Activated T-helper 2 cell treated with anti-CD3 and anti-CD28 coated beads, Interferon-gamma antibody, Interleukin-2, Interleukin-4, amounts not matched to agents 10 μg/mL and 5 μg/mL and 100 μg/mL, durations not matched to agents 14 hours and 24 hours and 36 hours (primary cell): ENCODE measurements at regions not wholly inside any gene's neighbourhood (a gene's known extent, or its start where the extent isn't known, plus 50 kb on each side); places are given as distances from the start of the nearest gene placed in this dataset.

Experiments
- DNase-seq: peaks from one replicate; pipeline ENCODE4 v3.0.0; 2021; ENCODE audit warnings: low spot score
- H3K27ac Mint-ChIP-seq: one replicate; pipeline ENCODE4 v1.8.0; 2021; ENCODE audit warnings: mixed read lengths
- H3K27me3 Mint-ChIP-seq: one replicate; pipeline ENCODE4 v1.8.0; 2021; ENCODE audit warnings: low read depth, mixed read lengths
- H3K36me3 Mint-ChIP-seq: one replicate; pipeline ENCODE4 v1.8.0; 2021; ENCODE audit warnings: low read depth, mixed read lengths
- H3K4me1 Mint-ChIP-seq: one replicate; pipeline ENCODE4 v1.8.0; 2021; ENCODE audit warnings: low read depth, mixed read lengths
- H3K4me3 Mint-ChIP-seq: one replicate; pipeline ENCODE4 v1.8.0; 2021; ENCODE audit warnings: low read depth, mild to moderate bottlenecking, moderate library complexity, mixed read lengths
- H3K9me3 Mint-ChIP-seq: one replicate; pipeline ENCODE4 v1.8.0; 2021; ENCODE audit warnings: mixed read lengths
- intact Hi-C: fragments of 100-400 bp; cut with micrococcal nuclease; formaldehyde crosslinking; loops from one replicate; pipeline ENCODE4 v1.15.1; 2023

DNA sequence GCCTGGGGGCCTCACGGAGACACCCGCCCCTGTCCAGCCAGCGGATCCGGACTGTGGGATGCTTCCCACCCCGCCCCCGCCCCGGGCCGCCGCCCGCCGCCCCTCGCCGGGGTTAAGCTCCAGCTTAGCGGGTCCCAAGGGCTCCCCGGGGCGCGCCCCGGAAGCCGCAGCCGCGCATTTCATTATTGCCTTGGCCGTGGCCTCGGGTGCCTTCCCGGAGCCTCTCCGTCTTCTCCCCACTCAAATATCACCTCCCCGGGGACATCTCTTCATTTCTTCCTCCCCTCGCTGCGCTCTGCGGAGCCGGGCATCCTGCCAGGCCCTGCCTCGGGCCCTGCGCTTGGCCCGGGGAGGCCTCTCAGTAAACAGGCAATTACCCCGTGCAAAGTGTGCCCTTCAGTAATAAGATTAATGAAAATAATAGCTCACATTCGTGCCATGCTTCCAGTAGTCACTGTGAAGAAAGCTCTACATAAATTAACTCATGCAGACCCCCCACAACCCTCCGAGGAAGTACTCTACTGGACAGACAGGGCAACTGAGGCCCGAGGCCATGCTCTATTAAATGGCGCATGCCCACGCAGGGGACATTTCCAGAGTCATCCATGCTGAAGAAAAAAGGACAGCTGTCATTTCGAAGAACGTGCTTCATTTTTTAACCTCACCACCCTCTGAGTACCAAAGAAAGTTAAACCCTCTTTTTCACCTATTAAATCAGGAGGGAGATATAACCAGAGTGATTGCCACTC is 49.9 kb upstream of the LAPTM5 start:
- Mint-ChIP-seq H3K36me3 (no peaks in the 10 kb centered on the region), H3K27me3 (peaks cover 66% of the 10 kb centered on the region), H3K9me3 (no peaks in the 10 kb centered on the region), H3K27ac (no peak overlapping the region), H3K4me1 (no peaks in the 10 kb centered on the region), H3K4me3 (no peak overlapping the region)
- intact Hi-C loops, result no loop called here
- DNase-seq, result no peak
